H9 (cell line): ENCODE measurements at regions not wholly inside any gene's neighbourhood (a gene's known extent, or its start where the extent isn't known, plus 50 kb on each side); places are given as distances from the start of the nearest gene placed in this dataset.

Source experiments
- DNase-seq: peaks from one replicate; pipeline ENCODE4 v3.0.0-alpha.2; 2017
- H2AFZ ChIP-seq: one replicate; pipeline ENCODE4 v1.6.1; 2013; ENCODE audit warnings: mild to moderate bottlenecking, low read length, control low read depth, moderate library complexity
- H2AK5ac ChIP-seq: 2 replicates; pipeline ENCODE4 v1.6.1; 2013; ENCODE audit warnings: low read length, control low read depth, mixed read lengths; ENCODE audit not compliant: insufficient read length
- H2BK120ac ChIP-seq: one replicate; pipeline ENCODE4 v1.6.1; 2013; ENCODE audit warnings: low read depth, mild to moderate bottlenecking, low read length, control low read depth, inconsistent platforms; ENCODE audit not compliant: poor library complexity, severe bottlenecking
- H2BK12ac ChIP-seq: 2 replicates; pipeline ENCODE4 v1.6.1; 2013; ENCODE audit warnings: low read length, control low read depth, mixed read lengths, low read depth; ENCODE audit not compliant: insufficient read length
- H2BK15ac ChIP-seq: 2 replicates; pipeline ENCODE4 v1.6.1; 2013; ENCODE audit warnings: low read depth, low read length, control low read depth
- H2BK20ac ChIP-seq: one replicate; pipeline ENCODE4 v1.6.1; 2013; ENCODE audit warnings: low read depth, mild to moderate bottlenecking, low read length, control low read depth, inconsistent platforms; ENCODE audit not compliant: poor library complexity, severe bottlenecking
- H2BK5ac ChIP-seq: 2 replicates; pipeline ENCODE4 v1.6.1; 2013; ENCODE audit warnings: low read length, control low read depth, mixed read lengths; ENCODE audit not compliant: insufficient read length
- H3K14ac ChIP-seq: 2 replicates; pipeline ENCODE4 v1.6.1; 2013; ENCODE audit warnings: low read length, control low read depth; ENCODE audit not compliant: insufficient read depth
- H3K18ac ChIP-seq: 2 replicates; pipeline ENCODE4 v1.6.1; 2013; ENCODE audit warnings: low read depth, mild to moderate bottlenecking, mixed read lengths, low read length, control low read depth; ENCODE audit not compliant: insufficient read length
- H3K23ac ChIP-seq: 2 replicates; pipeline ENCODE4 v1.6.1; 2013; ENCODE audit warnings: low read length, control low read depth, mixed read lengths, low read depth; ENCODE audit not compliant: insufficient read length
- H3K23me2 ChIP-seq: 2 replicates; pipeline ENCODE4 v1.6.1; 2013; ENCODE audit warnings: low read depth, mild to moderate bottlenecking, mixed read lengths, low read length, control low read depth; ENCODE audit not compliant: insufficient read length, poor library complexity, severe bottlenecking
- H3K27ac ChIP-seq: 2 replicates; pipeline ENCODE4 v1.5.1; 2013; ENCODE audit warnings: low read length, control low read depth, mixed read lengths, low read depth; ENCODE audit not compliant: insufficient read length
- H3K27me3 ChIP-seq: 2 replicates; pipeline ENCODE4 v1.6.1; 2013; ENCODE audit warnings: low read length, control low read depth, inconsistent platforms; ENCODE audit not compliant: insufficient read depth
- H3K4ac ChIP-seq: 2 replicates; pipeline ENCODE4 v1.6.1; 2013; ENCODE audit warnings: low read depth, mild to moderate bottlenecking, control low read depth, inconsistent platforms, low read length, moderate library complexity
- H3K4me1 ChIP-seq: 2 replicates; pipeline ENCODE4 v1.6.1; 2013; ENCODE audit warnings: low read length, control low read depth, inconsistent platforms; ENCODE audit not compliant: insufficient read depth
- H3K4me2 ChIP-seq: 2 replicates; pipeline ENCODE4 v1.6.1; 2013; ENCODE audit warnings: low read length, control low read depth, mixed read lengths; ENCODE audit not compliant: insufficient read length, insufficient read depth
- H3K56ac ChIP-seq: 2 replicates; pipeline ENCODE4 v1.6.1; 2013; ENCODE audit warnings: low read depth, mild to moderate bottlenecking, mixed read lengths, low read length, control low read depth; ENCODE audit not compliant: insufficient read length
- H3K79me1 ChIP-seq: 2 replicates; pipeline ENCODE4 v1.6.1; 2013; ENCODE audit warnings: low read depth, mild to moderate bottlenecking, moderate library complexity, low read length, control low read depth, inconsistent platforms; ENCODE audit not compliant: insufficient read depth, poor library complexity, severe bottlenecking
- H3K79me2 ChIP-seq: 2 replicates; pipeline ENCODE4 v1.6.1; 2013; ENCODE audit warnings: low read length, control low read depth, inconsistent platforms; ENCODE audit not compliant: insufficient read depth
- H3K9ac ChIP-seq: 2 replicates; pipeline ENCODE4 v1.6.1; 2013; ENCODE audit warnings: low read length, control low read depth, mixed read lengths; ENCODE audit not compliant: insufficient read length; ENCODE audit errors: extremely low read depth
- H3K9me3 ChIP-seq: one replicate; pipeline ENCODE4 v1.6.1; 2013; ENCODE audit warnings: low read depth, low read length, inconsistent platforms; ENCODE audit not compliant: control insufficient read depth
- H3T11ph ChIP-seq: one replicate; pipeline ENCODE4 v1.6.1; 2013; ENCODE audit warnings: mild to moderate bottlenecking, low read length, control low read depth, inconsistent platforms
- H4K20me1 ChIP-seq: one replicate; pipeline ENCODE4 v1.6.1; 2013; ENCODE audit not compliant: control insufficient read depth, insufficient read length, insufficient read depth
- H4K5ac ChIP-seq: 2 replicates; pipeline ENCODE4 v1.6.1; 2013; ENCODE audit warnings: low read depth, mild to moderate bottlenecking, mixed read lengths, low read length, control low read depth; ENCODE audit not compliant: insufficient read length
- H4K8ac ChIP-seq: replicated peaks from 2 replicates; pipeline ENCODE4 v1.6.1; 2013; ENCODE audit warnings: low read length, control low read depth, mixed read lengths, low read depth; ENCODE audit not compliant: insufficient read length
- H4K91ac ChIP-seq: 2 replicates; pipeline ENCODE4 v1.6.1; 2013; ENCODE audit warnings: low read depth, mild to moderate bottlenecking, moderate library complexity, mixed read lengths, low read length, control low read depth; ENCODE audit not compliant: insufficient read length
- H3K27ac Mint-ChIP-seq, 3 experiments: 2 replicates in 2 of 3; 3 replicates in 1 of 3; pipeline ENCODE4 v1.8.0; 2020 to 2021; ENCODE audit warnings: mixed read lengths in 3 of 3, mild to moderate bottlenecking in 1 of 3, moderate library complexity in 1 of 3
- H3K27me3 Mint-ChIP-seq: 2 replicates; pipeline ENCODE4 v1.8.0; 2021; ENCODE audit warnings: low read depth, mild to moderate bottlenecking, moderate library complexity, mixed read lengths
- H3K36me3 Mint-ChIP-seq, 3 experiments: 2 replicates in 2 of 3; 3 replicates in 1 of 3; pipeline ENCODE4 v1.8.0; 2020 to 2021; ENCODE audit warnings: low read depth in 3 of 3, mixed read lengths in 3 of 3; ENCODE audit not compliant: insufficient read depth in 1 of 3
- H3K4me1 Mint-ChIP-seq, 2 experiments: 2 replicates each; pipeline ENCODE4 v1.8.0; 2020; ENCODE audit warnings: mixed read lengths in 2 of 2
- H3K4me3 Mint-ChIP-seq, 2 experiments: 2 replicates in 1 of 2; 3 replicates in 1 of 2; pipeline ENCODE4 v1.8.0; 2020 to 2021; ENCODE audit warnings: mild to moderate bottlenecking in 2 of 2, mixed read lengths in 2 of 2, moderate library complexity in 1 of 2
- H3K9me3 Mint-ChIP-seq, 2 experiments: 2 replicates in 1 of 2; 3 replicates in 1 of 2; pipeline ENCODE4 v1.8.0; 2020; ENCODE audit warnings: mild to moderate bottlenecking in 2 of 2, mixed read lengths in 2 of 2, moderate library complexity in 1 of 2
- WGBS: extraction: QIAGEN DNeasy Blood & Tissue Kit; methylation state at CpG from one replicate; pipeline ENCODE4 v1.1.7; 2013; ENCODE audit warnings: missing lambda C conversion rate, low lambda C conversion rate, mixed read lengths; ENCODE audit not compliant: insufficient read length; ENCODE audit errors: extremely low coverage; 5-methylcytosine and 5-hydroxymethylcytosine counted together
- TF ChIP-seq, protein P1 (sequence below): fragments of 200-600 bp; sonication (generic); conservative IDR thresholded peaks from 3 replicates; pipeline ENCODE4 v1.8.0; 2021; ENCODE audit warnings: antibody characterized with exemption, mild to moderate bottlenecking

- no peak for DNase-seq
- Histone ChIP-seq H4K20me1 (no peaks in the 10 kb centered on the region), H2BK15ac (no peak overlapping the region), H3K23me2 (no peaks in the 10 kb centered on the region), H3K56ac (no peak overlapping the region), H4K5ac (no peak overlapping the region), H3T11ph (no peak overlapping the region), H3K9me3 (no peaks in the 10 kb centered on the region), H3K18ac (no peak overlapping the region), H3K4me2 (no peak overlapping the region), H3K27ac (no peak overlapping the region), H3K23ac (no peak overlapping the region), H3K9ac (no peak overlapping the region), H3K4me1 (no peaks in the 10 kb centered on the region), H2BK20ac (no peak overlapping the region), H2AK5ac (no peak overlapping the region), H3K4ac (no peak overlapping the region), H4K91ac (no peak overlapping the region), H2BK5ac (no peak overlapping the region), H2BK12ac (no peak overlapping the region), H3K27me3 (no peaks in the 10 kb centered on the region), H4K8ac (no peak overlapping the region), H2BK120ac (no peak overlapping the region), H3K79me2 (no peaks in the 10 kb centered on the region), H2AFZ (no peak overlapping the region), H3K14ac (no peak overlapping the region), H3K79me1 (no peaks in the 10 kb centered on the region)
- H3K36me3 Mint-ChIP-seq, result peaks cover 0 to 5% (median 0%) of the 10 kb centered on the region in 3 experiments; a peak in 2 of 7 replicates
- WGBS, result no CpG with 5 or more reads among the region's 6 CpGs
- H3K27me3 Mint-ChIP-seq, result no peaks in the 10 kb centered on the region
- TF ChIP-seq, protein P1, sequence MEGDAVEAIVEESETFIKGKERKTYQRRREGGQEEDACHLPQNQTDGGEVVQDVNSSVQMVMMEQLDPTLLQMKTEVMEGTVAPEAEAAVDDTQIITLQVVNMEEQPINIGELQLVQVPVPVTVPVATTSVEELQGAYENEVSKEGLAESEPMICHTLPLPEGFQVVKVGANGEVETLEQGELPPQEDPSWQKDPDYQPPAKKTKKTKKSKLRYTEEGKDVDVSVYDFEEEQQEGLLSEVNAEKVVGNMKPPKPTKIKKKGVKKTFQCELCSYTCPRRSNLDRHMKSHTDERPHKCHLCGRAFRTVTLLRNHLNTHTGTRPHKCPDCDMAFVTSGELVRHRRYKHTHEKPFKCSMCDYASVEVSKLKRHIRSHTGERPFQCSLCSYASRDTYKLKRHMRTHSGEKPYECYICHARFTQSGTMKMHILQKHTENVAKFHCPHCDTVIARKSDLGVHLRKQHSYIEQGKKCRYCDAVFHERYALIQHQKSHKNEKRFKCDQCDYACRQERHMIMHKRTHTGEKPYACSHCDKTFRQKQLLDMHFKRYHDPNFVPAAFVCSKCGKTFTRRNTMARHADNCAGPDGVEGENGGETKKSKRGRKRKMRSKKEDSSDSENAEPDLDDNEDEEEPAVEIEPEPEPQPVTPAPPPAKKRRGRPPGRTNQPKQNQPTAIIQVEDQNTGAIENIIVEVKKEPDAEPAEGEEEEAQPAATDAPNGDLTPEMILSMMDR, result no peak
- H3K4me1 Mint-ChIP-seq, result peaks cover 0 to 2% of the 10 kb centered on the region in 2 experiments; a peak in 2 of 4 replicates
- peaks cover 4 to 6% of the 10 kb centered on the region in 2 experiments; a peak in 4 of 5 replicates for H3K9me3 Mint-ChIP-seq
- H3K27ac Mint-ChIP-seq, result no peak overlapping the region; a peak in 1 of 7 replicates
- H3K4me3 Mint-ChIP-seq, result no peak overlapping the region
These were observed 1321.1 kb downstream of the RAPGEF2 start for GRCh38 chr4:160423879-160424451.
